ENCODE measurements at regions not wholly inside any gene's neighbourhood (a gene's known extent, or its start where the extent isn't known, plus 50 kb on each side); places are given as distances from the start of the nearest gene placed in this dataset.

GRCh38 chr13:47332149-47332548 lies 435.3 kb upstream of the HTR2A start:
- TF ChIP-seq CTCF (IDR thresholded peaks at IDR 0.05) (no peak), ZFX (IDR thresholded peaks at IDR 0.05; ENCODE audit: borderline replicate concordance) (no peak)

All from 22Rv1 (cell line).